Neural progenitor cell (in vitro differentiated cells): ENCODE measurements at regions not wholly inside any gene's neighbourhood (a gene's known extent, or its start where the extent isn't known, plus 50 kb on each side); places are given as distances from the start of the nearest gene placed in this dataset.

Experiments
- CTCF ChIP-seq: fragments of 200-600 bp; sonication (generic); IDR thresholded peaks from 2 replicates; pipeline ENCODE4 v1.5.1; 2017; ENCODE audit warnings: antibody characterized with exemption, mild to moderate bottlenecking
- EZH2phosphoT487 ChIP-seq: fragments of 200-600 bp; sonication (generic); IDR thresholded peaks from 2 replicates; pipeline ENCODE4 v1.6.1; 2017; ENCODE audit warnings: antibody characterized with exemption

GRCh38 chr6:79408256-79408974 lies 128.8 kb downstream of the LCA5 start:
- TF ChIP-seq CTCF (no peak), EZH2phosphoT487 (no peak)
